Loucy (cell line): ENCODE measurements at regions not wholly inside any gene's neighbourhood (a gene's known extent, or its start where the extent isn't known, plus 50 kb on each side); places are given as distances from the start of the nearest gene placed in this dataset.
A peak's percentile ranks its signal among the peaks of the same experiment; 100 is the strongest.

Source experiments
- H2AFZ ChIP-seq: fragments of 200-600 bp; sonication (generic); 2 replicates; pipeline ENCODE4 v1.6.0; 2016; ENCODE audit warnings: antibody characterized with exemption, mild to moderate bottlenecking, low read length, moderate library complexity
- H3F3A ChIP-seq: fragments of 200-600 bp; 2 replicates; pipeline ENCODE4 v1.6.0; 2016; ENCODE audit warnings: antibody characterized with exemption, low read depth, mild to moderate bottlenecking
- H3K27me3 ChIP-seq: fragments of 200-600 bp; sonication (generic); 2 replicates; pipeline ENCODE4 v1.6.1; 2014; ENCODE audit warnings: low read length, mild to moderate bottlenecking; ENCODE audit not compliant: insufficient read depth, poor library complexity, severe bottlenecking
- H3K36me3 ChIP-seq: fragments of 200-600 bp; sonication (generic); 2 replicates; pipeline ENCODE4 v1.6.1; 2016; ENCODE audit warnings: low read length; ENCODE audit not compliant: insufficient read depth
- H3K4me1 ChIP-seq: fragments of 200-600 bp; sonication (generic); 2 replicates; pipeline ENCODE4 v1.5.1; 2014; ENCODE audit warnings: low read length, mild to moderate bottlenecking; ENCODE audit not compliant: insufficient read depth, poor library complexity, severe bottlenecking
- H3K4me2 ChIP-seq: fragments of 200-600 bp; sonication (generic); 2 replicates; pipeline ENCODE4 v1.6.0; 2014; ENCODE audit warnings: antibody characterized with exemption, low read length, low read depth, mild to moderate bottlenecking; ENCODE audit not compliant: poor library complexity, severe bottlenecking
- H3K4me3 ChIP-seq: fragments of 200-600 bp; sonication (generic); 2 replicates; pipeline ENCODE4 v1.5.1; 2014; ENCODE audit warnings: low read length, mild to moderate bottlenecking, mixed read lengths; ENCODE audit not compliant: poor library complexity, severe bottlenecking
- H3K79me2 ChIP-seq: fragments of 200-600 bp; sonication (generic); 2 replicates; pipeline ENCODE4 v1.6.1; 2014; ENCODE audit warnings: low read length; ENCODE audit not compliant: insufficient read depth
- H3K9ac ChIP-seq: fragments of 200-600 bp; sonication (generic); 2 replicates; pipeline ENCODE4 v1.6.0; 2014; ENCODE audit warnings: mild to moderate bottlenecking, low read depth, low read length, moderate library complexity; ENCODE audit not compliant: poor library complexity, severe bottlenecking
- H3K9me2 ChIP-seq: fragments of 200-600 bp; sonication (generic); replicated peaks from 2 replicates; pipeline ENCODE4 v1.6.1; 2016; ENCODE audit warnings: low read depth, low read length, mixed read lengths
- H3K9me3 ChIP-seq: fragments of 200-600 bp; sonication (generic); 2 replicates; pipeline ENCODE4 v1.6.1; 2014; ENCODE audit warnings: mild to moderate bottlenecking, antibody characterized with exemption, low read length, low read depth; ENCODE audit not compliant: insufficient read depth
- H4K20me1 ChIP-seq: fragments of 200-600 bp; sonication (generic); 2 replicates; pipeline ENCODE4 v1.6.0; 2014; ENCODE audit warnings: antibody characterized with exemption, low read length, mild to moderate bottlenecking; ENCODE audit not compliant: insufficient read depth, poor library complexity, severe bottlenecking
- EZH2phosphoT487 ChIP-seq: fragments of 200-600 bp; IDR thresholded peaks from 2 replicates; pipeline ENCODE4 v1.6.1; 2018; ENCODE audit warnings: antibody characterized with exemption, mild to moderate bottlenecking, moderate library complexity, borderline replicate concordance
- TF ChIP-seq, protein P1 (sequence below): fragments of 200-600 bp; sonication (generic); conservative IDR thresholded peaks from 2 replicates; pipeline ENCODE4 v1.5.1; 2014; ENCODE audit warnings: mild to moderate bottlenecking, antibody characterized with exemption, low read length

DNA sequence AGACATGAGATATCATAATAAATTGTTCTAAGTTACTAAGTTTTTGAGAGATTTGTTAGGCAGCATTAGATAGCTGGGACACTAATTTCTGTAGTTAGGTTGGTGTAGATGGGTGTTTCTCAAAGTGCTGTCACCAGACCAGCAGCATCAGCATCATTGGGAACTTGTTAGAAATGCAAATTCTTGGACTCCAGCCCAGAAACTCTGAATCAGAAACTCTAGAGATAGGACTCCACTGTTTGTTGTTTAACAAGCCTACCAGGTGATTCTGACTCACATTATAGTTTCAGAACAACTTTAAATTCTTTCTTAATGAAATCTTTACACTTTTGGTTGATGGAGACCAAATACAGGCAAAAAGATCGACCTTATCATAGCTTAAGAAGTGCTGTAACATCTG, 173.7 kb downstream of the PABPC4L start:
- H3K4me3 ChIP-seq = no peak overlapping the region
- no peak overlapping the region for H3K9ac ChIP-seq
- no peaks in the 10 kb centered on the region for H3K9me2 ChIP-seq
- no peaks in the 10 kb centered on the region for H3K9me3 ChIP-seq
- H3K79me2 ChIP-seq = no peaks in the 10 kb centered on the region
- H3K36me3 ChIP-seq = no peaks in the 10 kb centered on the region
- H3K4me1 ChIP-seq = no peaks in the 10 kb centered on the region
- no peaks in the 10 kb centered on the region for H3K27me3 ChIP-seq
- no peaks in the 10 kb centered on the region for H4K20me1 ChIP-seq
- H2AFZ ChIP-seq = no peak overlapping the region
- TF ChIP-seq EZH2phosphoT487 = no peak
- TF ChIP-seq, protein P1, sequence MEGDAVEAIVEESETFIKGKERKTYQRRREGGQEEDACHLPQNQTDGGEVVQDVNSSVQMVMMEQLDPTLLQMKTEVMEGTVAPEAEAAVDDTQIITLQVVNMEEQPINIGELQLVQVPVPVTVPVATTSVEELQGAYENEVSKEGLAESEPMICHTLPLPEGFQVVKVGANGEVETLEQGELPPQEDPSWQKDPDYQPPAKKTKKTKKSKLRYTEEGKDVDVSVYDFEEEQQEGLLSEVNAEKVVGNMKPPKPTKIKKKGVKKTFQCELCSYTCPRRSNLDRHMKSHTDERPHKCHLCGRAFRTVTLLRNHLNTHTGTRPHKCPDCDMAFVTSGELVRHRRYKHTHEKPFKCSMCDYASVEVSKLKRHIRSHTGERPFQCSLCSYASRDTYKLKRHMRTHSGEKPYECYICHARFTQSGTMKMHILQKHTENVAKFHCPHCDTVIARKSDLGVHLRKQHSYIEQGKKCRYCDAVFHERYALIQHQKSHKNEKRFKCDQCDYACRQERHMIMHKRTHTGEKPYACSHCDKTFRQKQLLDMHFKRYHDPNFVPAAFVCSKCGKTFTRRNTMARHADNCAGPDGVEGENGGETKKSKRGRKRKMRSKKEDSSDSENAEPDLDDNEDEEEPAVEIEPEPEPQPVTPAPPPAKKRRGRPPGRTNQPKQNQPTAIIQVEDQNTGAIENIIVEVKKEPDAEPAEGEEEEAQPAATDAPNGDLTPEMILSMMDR = no peak
- no peaks in the 10 kb centered on the region for H3F3A ChIP-seq
- no peak overlapping the region for H3K4me2 ChIP-seq

DNA sequence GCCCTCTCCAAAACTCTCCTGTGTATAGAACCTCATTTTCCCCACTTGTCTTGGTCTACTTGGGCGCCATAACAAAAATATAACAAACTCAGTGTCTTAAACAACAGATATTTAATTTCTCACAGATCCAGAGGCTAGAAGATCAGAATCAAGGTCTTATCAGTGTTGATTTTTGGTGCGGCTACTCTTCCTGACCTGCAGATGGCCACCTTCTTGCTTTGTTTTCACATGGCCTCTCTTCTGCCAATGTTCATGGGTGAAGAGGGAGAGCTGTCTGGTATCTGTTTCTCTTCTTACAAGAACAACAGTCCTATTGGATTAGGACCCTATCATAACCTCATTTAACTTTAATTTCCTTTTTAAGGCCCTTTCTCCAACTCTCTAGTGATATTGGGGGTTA, 177.3 kb downstream of the PABPC4L start:
- Histone ChIP-seq H3K9me2 (no peaks in the 10 kb centered on the region), H2AFZ (no peak overlapping the region), H3K4me1 (no peaks in the 10 kb centered on the region), H3F3A (no peaks in the 10 kb centered on the region), H3K4me2 (no peak overlapping the region), H3K79me2 (no peaks in the 10 kb centered on the region), H4K20me1 (no peaks in the 10 kb centered on the region), H3K4me3 (no peak overlapping the region), H3K9me3 (no peaks in the 10 kb centered on the region), H3K9ac (no peak overlapping the region), H3K36me3 (no peaks in the 10 kb centered on the region), H3K27me3 (no peaks in the 10 kb centered on the region)
- TF ChIP-seq, protein P1 = peak; percentile 69
- TF ChIP-seq EZH2phosphoT487 = no peak

DNA sequence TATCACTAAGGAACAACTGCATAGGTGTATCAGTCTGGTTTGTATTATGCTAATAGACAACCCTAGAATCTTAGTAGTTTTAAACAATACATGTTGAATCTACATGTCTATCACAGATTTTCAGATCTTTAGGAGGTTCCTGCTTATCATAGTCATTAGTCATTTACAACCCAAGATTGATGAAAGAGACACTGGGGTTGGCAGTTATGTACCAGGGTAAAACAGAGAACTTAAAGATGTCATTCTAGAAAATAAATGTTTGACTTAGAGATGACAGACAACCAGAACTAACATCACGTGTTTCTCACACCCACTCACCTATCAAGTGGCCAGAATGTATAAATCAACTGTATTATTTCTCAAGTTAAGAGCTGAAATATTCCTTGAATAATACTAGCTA, 181.9 kb downstream of the PABPC4L start:
- Histone ChIP-seq H3K9ac (no peak overlapping the region), H3F3A (no peaks in the 10 kb centered on the region), H3K79me2 (no peaks in the 10 kb centered on the region), H4K20me1 (no peaks in the 10 kb centered on the region), H3K9me2 (no peaks in the 10 kb centered on the region), H3K9me3 (no peaks in the 10 kb centered on the region), H3K4me2 (no peak overlapping the region), H3K4me1 (no peaks in the 10 kb centered on the region), H2AFZ (no peak overlapping the region), H3K4me3 (no peak overlapping the region), H3K36me3 (no peaks in the 10 kb centered on the region), H3K27me3 (no peaks in the 10 kb centered on the region)
- no peak for TF ChIP-seq EZH2phosphoT487
- TF ChIP-seq, protein P1 = no peak
